HG03175 (cell line): ENCODE measurements at regions not wholly inside any gene's neighbourhood (a gene's known extent, or its start where the extent isn't known, plus 50 kb on each side); places are given as distances from the start of the nearest gene placed in this dataset.
"Not testable (repeated sequence)": the region's sequence is repeated elsewhere in the genome, so short reads cannot be mapped to it uniquely, and the experiment has no call there.

Source experiments
- ATAC-seq: cut with Tn5 transposase; IDR thresholded peaks from one replicate; pipeline ENCODE4 v1.9.1; 2021; ENCODE audit warnings: mild to moderate bottlenecking, moderate library complexity; ENCODE audit not compliant: unreplicated experiment

GRCh38 chr14:30153717-30154116 is 226.1 kb upstream of the PRKD1 start:
- no peak for ATAC-seq

GRCh38 chr14:30156571-30156970 is 228.9 kb upstream of the PRKD1 start:
- no peak for ATAC-seq

GRCh38 chr14:30158299-30158698 is 230.7 kb upstream of the PRKD1 start:
- no peak for ATAC-seq

GRCh38 chr14:30159374-30159773 is 231.7 kb upstream of the PRKD1 start:
- no peak for ATAC-seq

GRCh38 chr14:30160608-30161007 is 233.0 kb upstream of the PRKD1 start:
- ATAC-seq, result no peak

- no peak for ATAC-seq
Measured at GRCh38 chr14:30162066-30162465, 234.4 kb upstream of the PRKD1 start.

GRCh38 chr14:30165255-30165654 is 237.6 kb upstream of the PRKD1 start:
- ATAC-seq, result no peak

- ATAC-seq, result no peak
Measured at GRCh38 chr14:30177781-30178180, 250.1 kb upstream of the PRKD1 start.

- ATAC-seq, result no peak
Measured at GRCh38 chr14:30179381-30180130, 251.9 kb upstream of the PRKD1 start.

GRCh38 chr14:30180219-30180618 is 252.6 kb upstream of the PRKD1 start:
- ATAC-seq, result no peak

- no peak for ATAC-seq
Measured at GRCh38 chr14:30185832-30186231, 258.2 kb upstream of the PRKD1 start.

- ATAC-seq, result no peak
Measured at GRCh38 chr14:30191639-30192279, 264.1 kb upstream of the PRKD1 start.

- ATAC-seq, result no peak
Measured at GRCh38 chr14:30193101-30193500, 265.5 kb upstream of the PRKD1 start.

GRCh38 chr14:30193845-30194501 is 266.3 kb upstream of the PRKD1 start:
- no peak for ATAC-seq

- no peak for ATAC-seq
Measured at GRCh38 chr14:30194741-30195148, 267.1 kb upstream of the PRKD1 start.

- no peak for ATAC-seq
Measured at GRCh38 chr14:30195941-30196340, 268.3 kb upstream of the PRKD1 start.

GRCh38 chr14:30196861-30197260 is 269.2 kb upstream of the PRKD1 start:
- ATAC-seq, result no peak

- ATAC-seq, result not testable (repeated sequence)
Measured at GRCh38 chr14:30198720-30199119, 271.1 kb upstream of the PRKD1 start.

- ATAC-seq, result no peak
Measured at GRCh38 chr14:30204431-30204980, 276.9 kb upstream of the PRKD1 start.

GRCh38 chr14:30209136-30209535 is 281.5 kb upstream of the PRKD1 start:
- no peak for ATAC-seq

GRCh38 chr14:30210630-30211029 is 283.0 kb upstream of the PRKD1 start:
- no peak for ATAC-seq

GRCh38 chr14:30211326-30211725 is 283.7 kb upstream of the PRKD1 start:
- ATAC-seq, result no peak
